HL-60/S4 treated with phorbol 12-myristate 13-acetate at 8.2 ng/mL for 4 days and 3 days (cell line): ENCODE measurements at regions not wholly inside any gene's neighbourhood (a gene's known extent, or its start where the extent isn't known, plus 50 kb on each side); places are given as distances from the start of the nearest gene placed in this dataset.

Experiments
- in situ Hi-C: fragments of 300-500 bp; cut with MboI; formaldehyde crosslinking; loops from 2 replicates; pipeline ENCODE4 v1.15.0; 2022; ENCODE audit warnings: low sequenced_read_pairs

- in situ Hi-C loops: no loop called here
Measured at GRCh38 chr12:93315907-93316622, 61.7 kb upstream of the NUDT4 start.

GRCh38 chr12:93316623-93316971, 61.1 kb upstream of the NUDT4 start:
- in situ Hi-C loops: no loop called here

GRCh38 chr12:93317227-93317626, 60.5 kb upstream of the NUDT4 start:
- in situ Hi-C loops: no loop called here

GRCh38 chr12:93318720-93319522, 58.8 kb upstream of the NUDT4 start:
- in situ Hi-C loops: no loop called here

- in situ Hi-C loops: no loop called here
Measured at GRCh38 chr12:93319523-93320050, 58.1 kb upstream of the NUDT4 start.

GRCh38 chr12:93322784-93323183, 54.9 kb upstream of the NUDT4 start:
- in situ Hi-C loops: no loop called here

- in situ Hi-C loops: no loop called here
Measured at GRCh38 chr12:93323625-93324329, 53.9 kb upstream of the NUDT4 start.

GRCh38 chr12:93325855-93326254, 51.9 kb upstream of the NUDT4 start:
- in situ Hi-C loops: no loop called here
